Nephron progenitor cell (in vitro differentiated cells): ENCODE measurements at regions not wholly inside any gene's neighbourhood (a gene's known extent, or its start where the extent isn't known, plus 50 kb on each side); places are given as distances from the start of the nearest gene placed in this dataset.

Experiments
- DNase-seq: peaks from one replicate; pipeline ENCODE4 v3.0.0; 2021
- H3K27ac Mint-ChIP-seq: 2 replicates; pipeline ENCODE4 v1.8.0; 2021; ENCODE audit warnings: mild to moderate bottlenecking, moderate library complexity, mixed read lengths
- H3K27me3 Mint-ChIP-seq: 2 replicates; pipeline ENCODE4 v1.8.0; 2021; ENCODE audit warnings: mild to moderate bottlenecking, low read depth, mixed read lengths; ENCODE audit not compliant: poor library complexity
- H3K36me3 Mint-ChIP-seq: 2 replicates; pipeline ENCODE4 v1.8.0; 2021; ENCODE audit warnings: low read depth, mixed read lengths
- H3K4me1 Mint-ChIP-seq: 2 replicates; pipeline ENCODE4 v1.8.0; 2021; ENCODE audit warnings: mixed read lengths
- H3K4me3 Mint-ChIP-seq: 2 replicates; pipeline ENCODE4 v1.8.0; 2021; ENCODE audit warnings: mild to moderate bottlenecking, moderate library complexity, mixed read lengths
- H3K9me3 Mint-ChIP-seq: 2 replicates; pipeline ENCODE4 v1.8.0; 2021; ENCODE audit warnings: mild to moderate bottlenecking, moderate library complexity, mixed read lengths
- CTCF ChIP-seq: fragments of 200-600 bp; sonication (generic); IDR thresholded peaks from 2 replicates; pipeline ENCODE4 v1.5.0; 2021; ENCODE audit warnings: antibody characterized with exemption

GRCh38 chr20:53716395-53716794, 122.8 kb upstream of the ZNF217 start:
- peaks cover 8% of the 10 kb centered on the region for H3K27me3 Mint-ChIP-seq
- H3K4me1 Mint-ChIP-seq: peaks cover 40% of the 10 kb centered on the region
- H3K36me3 Mint-ChIP-seq: no peaks in the 10 kb centered on the region
- H3K9me3 Mint-ChIP-seq: no peaks in the 10 kb centered on the region
- no peak for TF ChIP-seq CTCF
- DNase-seq: no peak
- H3K4me3 Mint-ChIP-seq: no peak overlapping the region
- H3K27ac Mint-ChIP-seq: no peak overlapping the region

DNA sequence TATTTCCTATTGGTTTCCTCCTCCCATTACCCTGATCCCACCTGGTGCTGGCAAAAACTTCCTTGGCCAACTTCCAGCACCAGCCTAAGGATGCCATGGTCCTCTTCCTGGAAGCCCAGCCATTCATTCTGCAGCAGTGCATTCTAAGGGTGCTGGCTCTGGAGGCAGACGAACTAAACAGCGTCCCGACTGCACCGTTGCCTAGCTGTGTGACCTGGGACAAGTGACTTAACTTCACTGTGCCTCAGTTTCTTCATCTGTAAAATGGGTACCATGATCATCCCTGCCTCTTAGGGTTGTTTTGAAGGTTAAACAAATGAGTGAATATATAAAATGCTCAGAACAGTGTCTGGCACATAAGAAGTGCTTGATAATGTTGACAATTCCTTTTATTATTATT, 120.9 kb upstream of the ZNF217 start:
- no peak for DNase-seq
- no peaks in the 10 kb centered on the region for H3K9me3 Mint-ChIP-seq
- no peak overlapping the region for H3K4me3 Mint-ChIP-seq
- H3K27me3 Mint-ChIP-seq: peaks cover 8% of the 10 kb centered on the region
- H3K36me3 Mint-ChIP-seq: no peaks in the 10 kb centered on the region
- peaks cover 44% of the 10 kb centered on the region for H3K4me1 Mint-ChIP-seq
- peak overlapping the region; percentile 50 for H3K27ac Mint-ChIP-seq
- TF ChIP-seq CTCF: no peak

DNA sequence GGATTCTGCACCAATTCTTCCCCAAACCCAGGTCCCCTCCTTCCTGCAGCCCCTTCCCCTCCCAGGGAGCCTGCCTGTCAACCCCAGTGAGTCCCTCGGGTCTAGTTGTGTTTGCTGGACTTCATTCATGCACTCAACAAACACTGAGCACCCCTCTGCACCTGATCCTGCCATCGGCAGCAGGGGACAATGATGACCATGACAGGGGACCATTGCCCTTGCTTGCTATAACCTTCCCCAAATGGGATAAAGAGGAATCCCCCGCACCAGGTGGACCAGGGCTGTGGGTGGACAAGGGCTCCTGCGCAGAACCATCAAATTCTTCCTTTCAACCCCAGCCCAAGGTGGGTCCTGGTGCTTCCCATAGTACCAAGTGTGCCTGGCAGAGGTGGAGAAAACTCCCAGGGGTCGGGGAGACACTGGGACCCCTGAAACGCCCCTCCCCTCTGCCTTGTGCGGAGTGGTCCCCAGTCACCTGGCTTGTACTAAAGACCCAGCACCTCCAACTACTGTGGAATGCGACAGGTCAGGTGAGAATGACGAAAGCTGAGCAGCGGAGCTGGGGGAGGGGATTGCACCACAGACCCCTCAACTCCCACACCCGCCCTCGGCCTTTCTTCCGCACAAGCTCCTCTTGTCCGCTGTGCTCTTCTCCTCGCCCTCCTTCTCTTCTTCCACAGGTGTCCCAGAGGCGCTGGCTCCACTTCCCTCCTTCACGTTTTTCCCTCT, 119.9 kb upstream of the ZNF217 start:
- Mint-ChIP-seq H3K27ac (no peak overlapping the region), H3K4me3 (no peak overlapping the region)
- TF ChIP-seq CTCF: no peak

DNA sequence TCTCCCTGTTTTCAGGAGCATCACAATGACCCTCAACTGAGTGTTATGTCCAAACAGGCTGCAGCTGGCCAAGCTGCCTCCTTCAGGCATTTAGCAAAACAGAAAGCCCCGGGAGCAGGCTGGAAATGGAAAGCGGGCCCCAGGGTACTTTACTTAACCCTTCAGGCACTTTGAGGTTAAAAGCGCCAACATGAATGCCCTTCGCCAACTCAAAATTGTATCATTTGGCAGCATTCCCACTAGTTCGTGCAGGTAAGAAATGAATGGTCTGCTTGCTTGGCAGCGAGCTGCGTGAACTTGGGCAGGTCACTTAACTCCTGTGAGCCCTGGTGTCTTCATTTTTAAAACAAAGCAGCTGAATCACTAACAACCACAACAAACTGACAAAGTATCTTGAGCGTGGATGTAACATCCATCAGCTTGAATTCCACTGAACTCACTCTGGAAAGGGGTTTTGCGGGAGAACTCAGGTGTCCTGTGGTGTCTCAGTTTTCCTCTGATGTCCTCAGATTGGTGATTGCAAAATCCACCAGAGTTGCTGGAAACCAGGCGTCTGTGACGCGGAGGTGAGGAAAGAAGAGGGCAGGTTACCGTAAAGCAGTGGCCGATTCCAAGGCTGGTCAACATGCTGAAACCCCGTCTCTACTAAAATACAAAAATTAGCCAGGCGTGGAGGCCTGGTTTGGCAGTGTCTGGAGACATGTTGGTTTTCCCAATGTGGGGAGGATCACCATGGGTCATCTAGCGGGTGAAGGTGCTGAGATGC, 118.8 kb upstream of the ZNF217 start:
- no peaks in the 10 kb centered on the region for H3K9me3 Mint-ChIP-seq
- TF ChIP-seq CTCF: no peak
- H3K4me3 Mint-ChIP-seq: no peak overlapping the region
- H3K36me3 Mint-ChIP-seq: no peaks in the 10 kb centered on the region
- peak overlapping the region; percentile 54 for H3K27ac Mint-ChIP-seq
- no peak for DNase-seq
- peaks cover 53% of the 10 kb centered on the region for H3K4me1 Mint-ChIP-seq
- peaks cover 6% of the 10 kb centered on the region for H3K27me3 Mint-ChIP-seq

More for the DNA sequence above, 119.9 kb upstream of the ZNF217 start:
- Mint-ChIP-seq H3K36me3 (no peaks in the 10 kb centered on the region), H3K4me1 (peaks cover 48% of the 10 kb centered on the region), H3K27me3 (peaks cover 8% of the 10 kb centered on the region), H3K9me3 (no peaks in the 10 kb centered on the region)
- DNase-seq: no peak

DNA sequence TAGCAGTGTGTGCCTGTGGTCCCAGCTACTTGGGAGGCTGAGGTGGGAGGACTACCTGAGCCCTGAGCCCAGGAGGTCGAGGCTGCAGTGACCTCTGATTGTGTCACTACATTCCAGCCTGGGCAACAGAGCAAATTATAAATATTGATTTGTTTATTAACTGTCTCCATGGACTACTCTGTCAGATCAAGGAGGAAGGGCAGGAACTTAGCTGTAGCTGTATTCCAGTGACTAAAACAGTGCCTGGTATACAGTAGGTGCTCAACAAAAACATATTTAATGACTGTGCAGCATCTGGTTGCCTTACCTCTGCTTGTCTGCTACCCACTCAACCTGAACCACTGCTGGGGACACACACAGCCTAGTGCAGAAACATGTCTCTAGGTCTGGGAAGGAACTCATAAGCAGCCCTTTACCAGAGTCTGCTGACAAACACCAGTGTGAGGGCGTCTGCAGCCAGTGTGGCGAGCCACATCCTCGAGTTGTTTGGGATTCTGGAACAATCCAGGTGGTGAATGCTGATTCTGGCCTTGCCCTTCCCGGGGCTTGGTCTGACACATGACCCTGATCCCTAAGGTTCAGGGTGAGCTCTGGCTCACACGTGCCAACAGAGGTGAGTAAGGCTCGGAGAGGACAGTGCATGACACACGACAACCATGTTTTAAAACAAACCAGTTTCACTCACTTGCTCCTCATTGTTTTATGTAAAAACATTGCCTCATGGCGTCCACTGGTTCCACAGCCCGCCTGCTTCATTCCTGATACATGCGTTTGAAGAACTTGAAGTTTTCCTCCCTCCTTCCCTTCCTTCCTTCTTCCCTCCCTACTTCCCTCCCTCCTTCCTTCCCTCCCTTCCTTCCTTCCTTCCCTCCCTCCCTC, 117.9 kb upstream of the ZNF217 start:
- peak overlapping the region; percentile 39 for H3K27ac Mint-ChIP-seq
- no peak overlapping the region for H3K4me3 Mint-ChIP-seq
- no peaks in the 10 kb centered on the region for H3K9me3 Mint-ChIP-seq

More for the DNA sequence above, 117.9 kb upstream of the ZNF217 start:
- no peak for DNase-seq
- H3K36me3 Mint-ChIP-seq: no peaks in the 10 kb centered on the region
- no peak for TF ChIP-seq CTCF
- peaks cover 6% of the 10 kb centered on the region for H3K27me3 Mint-ChIP-seq
- H3K4me1 Mint-ChIP-seq: peaks cover 61% of the 10 kb centered on the region
